HL-60/S4 treated with phorbol 12-myristate 13-acetate at 8.2 ng/mL for 4 days and 3 days (cell line): ENCODE measurements at regions not wholly inside any gene's neighbourhood (a gene's known extent, or its start where the extent isn't known, plus 50 kb on each side); places are given as distances from the start of the nearest gene placed in this dataset.
"Not testable (repeated sequence)": the region's sequence is repeated elsewhere in the genome, so short reads cannot be mapped to it uniquely, and the experiment has no call there.

ENCODE experiments used
- in situ Hi-C: fragments of 300-500 bp; cut with MboI; formaldehyde crosslinking; loops from 2 replicates; pipeline ENCODE4 v1.15.0; 2022; ENCODE audit warnings: low sequenced_read_pairs

- in situ Hi-C loops: no loop called here
These were observed 259.5 kb upstream of the GRM7 start for GRCh38 chr3:6601374-6601773.

- in situ Hi-C loops: no loop called here
These were observed 258.6 kb upstream of the GRM7 start for GRCh38 chr3:6602329-6602728.

DNA sequence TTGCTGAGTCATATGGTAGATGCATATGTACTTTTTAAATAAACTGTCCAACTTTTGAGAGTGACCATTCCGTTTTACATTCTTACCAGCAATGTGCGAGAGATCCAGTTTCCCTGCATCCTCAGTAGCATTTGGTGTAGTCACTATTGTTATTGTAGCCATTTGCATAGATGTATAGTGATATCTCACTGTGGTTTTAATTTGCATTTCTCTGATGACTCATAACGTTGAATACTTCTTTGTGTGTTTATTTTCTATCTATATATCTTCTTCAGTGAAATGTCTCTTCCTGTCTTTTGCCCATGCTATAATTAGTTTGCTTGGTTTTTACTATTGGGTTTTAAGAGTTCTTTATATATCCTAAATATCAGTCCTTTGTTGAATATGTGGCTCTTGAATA lies 255.7 kb upstream of the GRM7 start:
- in situ Hi-C loops: no loop called here

GRCh38 chr3:6608843-6609242 lies 252.1 kb upstream of the GRM7 start:
- in situ Hi-C loops: no loop called here

GRCh38 chr3:6612034-6612616 lies 248.8 kb upstream of the GRM7 start:
- in situ Hi-C loops: no loop called here

DNA sequence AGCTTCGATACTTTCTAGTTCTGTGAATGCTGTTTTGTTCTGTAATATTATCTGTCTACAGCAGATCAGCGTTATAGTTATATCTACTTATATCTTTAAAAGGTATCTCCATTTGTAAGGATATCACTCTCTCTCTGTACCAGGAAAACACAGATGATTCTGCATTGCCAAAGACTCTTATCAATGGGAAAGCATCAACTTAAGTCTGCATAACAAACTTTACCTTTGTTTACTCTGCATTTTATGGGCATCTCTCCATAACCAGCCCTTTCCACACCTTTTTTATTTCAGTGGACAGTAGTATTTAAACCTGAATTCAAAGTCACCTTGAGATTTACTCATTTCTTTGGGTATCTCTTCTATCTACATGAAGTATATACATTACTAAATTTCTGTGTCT lies 238.7 kb upstream of the GRM7 start:
- in situ Hi-C loops: no loop called here

DNA sequence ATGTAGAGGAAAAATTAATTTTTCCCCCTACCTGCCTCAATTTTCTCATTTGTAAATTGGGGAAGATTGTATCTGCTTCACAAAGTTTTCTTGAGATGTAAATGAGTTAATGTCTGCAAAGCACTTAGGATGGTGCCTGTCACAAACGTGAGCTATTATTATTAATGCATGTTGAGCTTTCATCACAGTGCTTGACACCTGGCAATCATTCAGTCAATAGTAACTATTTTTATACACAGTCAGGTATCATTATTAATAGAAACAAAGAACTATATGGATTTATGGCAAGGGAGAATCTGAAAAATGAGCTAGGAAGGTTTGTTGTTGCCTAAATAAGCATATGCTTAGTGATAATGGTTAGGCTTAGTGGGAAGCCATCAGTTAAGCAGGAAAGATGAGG lies 238.2 kb upstream of the GRM7 start:
- in situ Hi-C loops: no loop called here

DNA sequence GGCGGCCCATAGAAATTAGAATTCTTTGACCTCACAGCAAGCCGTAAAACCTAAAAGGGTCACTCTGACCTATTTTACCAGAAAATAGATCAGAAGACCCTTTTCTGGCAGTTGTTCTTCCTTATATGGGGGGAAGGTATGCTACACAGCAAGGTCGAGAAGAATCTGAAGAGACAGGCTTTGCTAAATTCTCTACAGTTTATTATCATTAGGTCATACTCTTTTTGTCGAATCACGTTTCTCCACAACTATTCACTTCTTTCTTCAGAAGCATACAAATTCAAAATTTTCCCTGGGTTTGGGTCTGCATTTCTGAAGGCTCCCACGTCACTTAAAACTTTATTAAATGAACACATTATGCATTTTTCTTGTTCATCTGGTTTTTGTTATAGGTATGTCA lies 229.5 kb upstream of the GRM7 start:
- in situ Hi-C loops: no loop called here

- in situ Hi-C loops: no loop called here
These were observed 220.0 kb upstream of the GRM7 start for GRCh38 chr3:6640907-6641306.

GRCh38 chr3:6644070-6644929 lies 216.6 kb upstream of the GRM7 start:
- in situ Hi-C loops: no loop called here

GRCh38 chr3:6654670-6655069 lies 206.2 kb upstream of the GRM7 start:
- in situ Hi-C loops: no loop called here

- in situ Hi-C loops: no loop called here
These were observed 205.6 kb upstream of the GRM7 start for GRCh38 chr3:6655275-6655674.

GRCh38 chr3:6657591-6657990 lies 203.3 kb upstream of the GRM7 start:
- in situ Hi-C loops: no loop called here

DNA sequence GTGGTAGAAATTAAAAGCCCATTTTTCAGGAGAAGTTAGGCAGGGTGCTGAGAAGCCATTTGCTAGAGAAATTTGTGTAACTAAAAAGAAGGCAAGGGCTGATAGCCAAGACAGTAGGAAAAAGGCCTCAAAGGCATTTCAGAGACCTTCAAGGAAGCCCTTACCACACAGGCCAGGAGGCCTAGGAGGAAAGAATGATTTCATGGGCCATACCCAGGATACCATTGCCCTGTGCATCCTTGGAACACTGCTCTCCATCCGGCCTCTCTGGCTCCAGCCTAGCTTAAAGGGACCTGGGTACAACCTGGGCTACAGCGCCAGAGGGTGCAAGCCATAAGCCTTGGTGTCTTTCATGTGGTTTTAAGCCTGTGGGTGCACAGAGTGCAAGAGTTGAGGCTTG lies 193.6 kb upstream of the GRM7 start:
- in situ Hi-C loops: no loop called here

- in situ Hi-C loops: no loop called here
These were observed 189.6 kb upstream of the GRM7 start for GRCh38 chr3:6671363-6671762.

DNA sequence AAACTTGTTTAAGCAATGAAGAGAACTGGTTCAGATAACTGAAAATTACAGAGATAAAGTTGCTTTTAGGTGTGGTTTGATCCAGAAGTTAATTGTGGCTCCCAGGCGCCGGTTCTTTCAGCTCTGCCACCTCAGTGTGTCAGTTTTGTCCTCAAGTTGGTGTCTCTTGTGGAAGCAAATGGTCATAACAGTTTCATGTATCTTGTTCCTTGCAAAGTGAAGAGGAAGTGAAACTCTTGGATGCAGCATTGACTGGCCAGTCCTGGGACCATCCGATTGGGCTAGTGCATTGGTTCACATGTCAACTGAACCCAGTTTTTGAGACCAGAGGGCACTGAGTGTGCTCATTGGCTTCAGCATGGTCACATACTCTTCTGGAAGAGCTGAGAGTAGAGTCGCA lies 181.4 kb upstream of the GRM7 start:
- in situ Hi-C loops: no loop called here

GRCh38 chr3:6680119-6680806 lies 180.7 kb upstream of the GRM7 start:
- in situ Hi-C loops: no loop called here

- in situ Hi-C loops: no loop called here
These were observed 163.6 kb upstream of the GRM7 start for GRCh38 chr3:6697285-6697684.

GRCh38 chr3:6697722-6698121 lies 163.2 kb upstream of the GRM7 start:
- in situ Hi-C loops: no loop called here

GRCh38 chr3:6704817-6705216 lies 156.1 kb upstream of the GRM7 start:
- in situ Hi-C loops: not testable (repeated sequence)

DNA sequence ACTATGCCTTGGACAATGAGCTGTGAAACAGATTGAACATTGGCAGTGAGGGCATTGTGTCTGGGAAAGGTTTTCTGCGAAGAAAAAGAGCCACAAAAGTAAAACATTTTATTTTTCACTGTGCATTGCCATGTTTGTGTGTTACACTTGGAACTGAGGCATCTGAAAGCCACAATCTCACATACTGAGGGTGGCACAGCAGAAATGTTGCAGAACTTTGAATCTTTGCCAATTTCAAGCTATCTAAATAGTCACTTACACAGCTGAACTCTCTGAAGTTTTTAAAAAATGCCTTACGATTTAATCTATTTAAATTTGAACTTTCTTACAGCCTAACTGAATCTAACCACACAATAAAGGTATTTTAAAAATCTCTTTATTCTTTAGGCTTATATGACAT lies 154.1 kb upstream of the GRM7 start:
- in situ Hi-C loops: no loop called here

GRCh38 chr3:6709178-6709577 lies 151.7 kb upstream of the GRM7 start:
- in situ Hi-C loops: no loop called here
